IPS DF 19.7 (cell line): ENCODE measurements at regions not wholly inside any gene's neighbourhood (a gene's known extent, or its start where the extent isn't known, plus 50 kb on each side); places are given as distances from the start of the nearest gene placed in this dataset.
"Not testable (repeated sequence)": the region's sequence is repeated elsewhere in the genome, so short reads cannot be mapped to it uniquely, and the experiment has no call there.

Experiments used
- DNase-seq: peaks from one replicate; pipeline ENCODE4 v3.0.0-alpha.2; 2013; ENCODE audit warnings: low read depth, low spot score

DNA sequence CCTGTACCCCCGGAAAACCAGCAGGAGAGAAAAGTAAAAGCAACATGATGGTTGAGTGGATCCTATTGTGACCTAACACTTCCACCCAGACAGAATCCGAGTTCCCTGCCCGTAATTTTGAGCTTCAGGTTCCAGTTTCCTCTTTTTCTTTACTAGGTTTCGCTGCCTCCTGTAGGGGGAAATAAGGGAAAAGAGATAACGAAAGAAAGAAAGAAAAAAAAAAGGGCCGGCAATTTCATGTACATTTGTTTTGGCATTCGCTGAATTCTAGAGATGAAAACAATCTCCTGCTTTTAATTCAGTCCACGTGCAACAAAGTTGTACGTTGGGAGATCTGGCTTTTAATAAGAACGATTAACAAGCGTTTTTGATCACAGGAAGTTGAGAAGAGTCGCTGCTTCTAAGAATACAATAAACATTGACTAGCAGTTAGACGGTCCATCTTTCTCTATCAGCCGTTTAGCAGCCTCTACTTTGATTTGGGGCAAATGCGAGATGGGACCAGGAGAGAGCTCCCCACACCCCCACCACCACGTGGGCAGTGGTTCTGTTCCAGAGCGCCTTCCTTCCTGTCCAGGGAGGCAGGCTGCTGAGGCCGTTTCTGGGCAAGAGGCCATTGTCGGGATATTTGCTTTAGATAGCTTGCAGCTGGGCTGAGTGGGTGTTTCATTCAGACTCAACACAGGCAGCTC is 155.9 kb upstream of the RUNX1 start:
- no peak for DNase-seq

DNA sequence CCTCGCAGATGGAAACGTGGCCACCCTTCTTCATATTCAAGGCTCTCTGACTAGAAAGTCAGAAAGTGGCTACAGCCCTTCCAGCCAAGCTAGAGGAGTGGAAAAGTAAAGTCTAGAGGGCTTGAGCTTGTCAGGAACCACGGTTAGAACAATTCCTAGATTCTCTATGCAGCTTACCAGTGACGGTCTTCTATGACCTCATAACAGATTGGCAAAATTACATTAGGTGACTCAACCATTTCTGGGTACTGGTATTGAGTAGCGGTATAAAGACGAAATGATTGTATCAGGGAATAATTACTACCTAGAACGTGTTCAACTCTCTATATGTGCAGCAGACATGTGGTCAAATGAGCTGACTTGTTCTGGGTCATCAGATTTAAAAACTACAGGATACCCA is 155.0 kb upstream of the RUNX1 start:
- no peak for DNase-seq

DNA sequence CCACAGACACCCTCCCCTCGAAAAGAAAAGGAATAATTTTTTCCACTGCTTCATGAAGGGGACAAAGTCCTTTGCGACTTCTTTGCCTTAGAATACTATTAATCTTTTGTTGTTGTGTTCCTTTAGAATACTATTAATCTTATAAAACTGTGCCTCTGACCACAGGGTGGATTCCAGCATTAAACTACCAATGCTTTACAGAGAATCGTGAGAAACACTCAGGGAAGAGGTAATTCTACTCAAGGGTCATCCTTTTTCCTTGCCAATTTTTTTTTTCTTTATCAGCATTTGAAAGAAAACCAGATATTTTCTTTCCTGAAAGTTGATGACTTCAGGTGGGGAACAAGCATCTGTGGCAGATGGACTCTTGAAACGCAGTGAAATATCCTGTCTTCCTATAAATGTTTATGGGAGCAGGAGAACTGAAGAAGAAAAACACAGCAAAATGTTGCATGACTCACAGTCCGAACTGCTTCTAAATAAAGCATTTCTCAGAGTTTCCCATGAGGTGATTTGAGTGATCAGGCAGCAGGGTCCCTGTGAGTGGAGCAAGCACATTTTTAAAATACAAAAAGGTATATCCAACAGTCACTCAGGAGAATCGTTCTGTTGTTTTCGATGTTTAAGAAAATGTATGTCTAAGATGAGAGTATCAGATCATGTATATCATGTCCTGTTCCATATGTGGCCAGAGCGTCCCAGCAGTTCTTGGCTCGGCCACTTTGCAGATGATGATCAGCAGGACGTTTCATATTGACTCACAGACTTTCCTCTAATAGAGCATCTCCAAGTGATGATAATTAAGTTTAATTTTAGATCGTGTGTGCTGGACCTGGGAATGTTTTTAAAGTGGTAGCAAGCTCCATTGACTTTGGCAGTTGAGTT is 154.2 kb upstream of the RUNX1 start:
- no peak for DNase-seq

DNA sequence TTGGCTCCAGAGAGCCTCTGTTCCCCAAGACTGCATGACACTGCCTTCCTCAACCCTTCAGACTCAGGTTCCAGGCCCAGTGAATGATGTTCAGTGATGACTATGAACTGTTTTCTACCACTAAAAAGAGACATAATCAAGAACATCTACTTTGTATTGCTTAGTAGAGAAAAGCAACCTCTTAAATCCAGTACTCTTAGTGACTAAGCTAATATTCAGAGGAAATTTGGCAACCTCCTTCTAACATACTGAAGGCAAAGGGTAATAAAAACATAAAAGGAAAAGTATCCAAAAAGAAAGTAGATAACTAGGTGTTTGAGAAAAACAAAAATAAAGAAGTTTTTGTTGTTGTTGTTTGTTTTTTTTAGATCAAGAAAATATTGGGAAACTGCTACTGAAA is 153.3 kb upstream of the RUNX1 start:
- no peak for DNase-seq

DNA sequence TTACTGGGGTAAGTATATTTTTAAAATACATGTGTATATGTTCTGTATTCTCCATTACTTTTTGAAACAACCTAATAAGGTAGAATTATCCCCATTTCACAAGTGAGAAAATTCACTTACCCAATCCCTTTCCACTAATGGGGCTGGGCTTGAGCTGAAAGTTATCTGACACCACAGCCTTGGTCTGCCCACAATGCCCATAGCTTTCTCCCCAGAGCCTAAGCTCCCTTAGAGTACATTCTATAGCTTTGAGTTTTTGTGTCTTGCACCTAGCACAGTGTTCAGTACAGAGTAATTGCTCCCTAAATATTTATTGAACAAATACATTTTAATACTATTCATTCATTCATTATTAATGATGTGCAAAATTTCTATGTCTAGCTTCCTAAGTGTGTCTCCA is 152.7 kb upstream of the RUNX1 start:
- DNase-seq, result no peak

DNA sequence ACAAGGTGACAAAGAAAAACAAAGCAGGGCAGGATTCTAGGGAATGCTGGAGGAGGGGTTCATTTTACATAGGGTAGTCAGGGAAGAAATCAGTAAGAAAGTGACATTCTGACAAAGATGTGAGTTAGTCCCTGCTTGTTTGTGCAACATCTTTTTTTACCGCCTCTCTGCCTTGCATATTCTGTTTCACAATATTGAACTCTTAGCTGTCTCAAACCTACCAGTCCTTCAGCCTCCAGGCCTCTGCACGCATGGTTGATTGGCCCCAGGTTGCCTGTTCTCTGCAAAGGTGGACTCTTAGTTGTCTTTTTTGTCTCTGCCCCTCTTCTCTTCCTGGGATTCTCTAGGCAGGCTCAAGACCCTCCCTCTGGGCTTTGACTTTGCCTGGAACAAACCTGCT is 152.2 kb upstream of the RUNX1 start:
- no peak for DNase-seq

DNA sequence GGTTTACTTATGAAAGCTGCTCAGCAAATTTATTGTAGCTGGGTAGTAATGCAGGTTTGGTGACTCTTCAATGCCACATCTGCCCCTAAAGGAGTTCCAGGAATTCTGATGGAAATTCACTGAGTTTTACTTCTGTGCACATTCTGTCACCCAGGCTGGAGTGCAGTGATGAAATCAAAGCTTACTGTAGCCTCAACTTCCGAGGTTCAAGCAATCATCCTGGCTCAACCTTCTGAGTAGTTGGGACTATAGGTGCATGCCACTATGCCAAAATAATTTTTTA is 150.6 kb upstream of the RUNX1 start:
- DNase-seq, result no peak

DNA sequence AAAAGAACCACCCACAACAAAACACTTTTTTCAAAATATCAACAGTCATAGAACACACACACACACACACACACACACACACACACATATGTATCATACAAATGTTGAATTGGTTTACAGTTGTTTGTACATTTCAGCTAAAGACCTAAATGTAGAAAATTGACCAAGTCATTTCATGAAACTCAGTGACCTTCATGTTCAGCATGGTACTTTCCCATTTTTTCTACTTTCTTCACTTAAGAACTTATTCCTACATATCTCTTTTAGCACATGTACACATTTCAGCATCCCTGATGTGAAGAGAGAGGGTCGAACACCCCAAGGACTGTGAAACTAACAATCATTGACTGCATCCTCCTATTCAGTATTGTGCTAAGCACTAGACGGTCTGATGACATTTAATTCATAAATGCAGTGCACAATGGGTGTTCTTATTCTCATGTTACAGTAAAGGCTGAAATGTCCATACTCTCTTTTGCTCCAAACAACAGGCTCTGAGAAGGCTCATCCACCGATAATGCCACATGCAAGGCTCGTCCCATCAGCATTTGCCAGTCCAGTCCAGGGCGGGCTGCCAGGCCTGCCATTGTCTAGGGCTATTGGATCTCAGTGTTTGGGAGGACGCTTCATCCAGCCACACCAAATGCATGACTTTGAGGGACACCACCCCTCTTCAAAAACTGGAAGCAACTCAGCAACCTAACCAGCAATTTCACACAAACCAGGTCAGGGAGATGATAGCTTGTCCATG is 150.1 kb upstream of the RUNX1 start:
- DNase-seq, result no peak

DNA sequence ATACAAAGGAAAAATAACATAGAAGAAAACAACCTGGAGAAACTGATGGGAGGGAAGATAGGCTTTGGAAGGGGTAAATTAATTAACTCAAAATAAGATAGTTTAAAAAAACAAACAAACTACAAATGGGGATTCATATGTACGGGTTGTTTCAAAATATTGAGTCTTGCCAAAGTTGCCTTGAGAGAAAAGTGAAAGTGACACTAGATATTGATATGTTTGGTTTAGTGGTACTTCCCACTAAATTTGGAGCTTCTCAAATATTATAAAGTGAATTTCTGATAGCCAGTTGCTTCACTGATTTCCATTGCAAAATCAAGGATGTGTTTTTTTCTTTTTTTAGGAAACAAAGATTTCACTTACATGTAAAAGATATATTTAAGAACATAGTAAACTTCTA is 149.5 kb upstream of the RUNX1 start:
- DNase-seq, result no peak

DNA sequence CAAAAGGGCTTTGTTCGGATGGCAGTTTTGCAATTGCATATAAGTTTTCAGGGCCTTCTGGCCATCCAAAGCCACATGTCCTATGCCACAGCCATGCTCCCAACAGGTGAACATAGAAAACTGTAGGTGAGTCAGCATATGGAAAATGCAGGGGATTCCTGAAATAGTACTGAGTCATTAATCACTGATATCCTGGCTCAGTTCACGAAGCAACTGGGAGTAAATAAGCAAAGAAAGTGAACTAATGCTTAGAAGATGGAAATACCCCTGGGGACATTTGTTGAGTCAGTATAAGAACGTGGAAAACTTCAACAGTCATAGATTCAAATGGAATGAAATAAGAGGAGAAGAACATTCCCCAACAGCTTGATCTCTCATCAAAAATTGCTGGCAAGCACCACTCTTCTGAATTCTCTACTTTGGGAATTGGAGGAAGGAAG is 148.9 kb upstream of the RUNX1 start:
- no peak for DNase-seq

DNA sequence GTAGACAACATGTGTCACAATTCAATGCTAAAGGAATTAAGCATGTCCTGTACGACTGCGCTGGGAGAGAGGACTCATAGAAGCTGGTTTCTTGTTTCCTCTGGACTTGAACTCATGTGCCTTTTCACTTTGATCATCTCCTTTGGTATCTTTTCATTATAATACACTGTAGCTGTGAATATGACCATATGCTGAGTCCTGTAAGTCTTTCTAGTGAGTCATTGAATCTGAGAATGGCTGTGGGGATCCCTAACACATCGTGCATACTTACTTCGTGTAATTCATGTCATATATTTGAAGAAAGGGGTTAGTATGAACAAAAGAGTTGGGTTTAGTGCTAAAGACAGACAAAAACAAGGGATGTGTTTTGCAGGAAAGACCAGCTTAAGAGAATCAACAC is 148.1 kb upstream of the RUNX1 start:
- no peak for DNase-seq

DNA sequence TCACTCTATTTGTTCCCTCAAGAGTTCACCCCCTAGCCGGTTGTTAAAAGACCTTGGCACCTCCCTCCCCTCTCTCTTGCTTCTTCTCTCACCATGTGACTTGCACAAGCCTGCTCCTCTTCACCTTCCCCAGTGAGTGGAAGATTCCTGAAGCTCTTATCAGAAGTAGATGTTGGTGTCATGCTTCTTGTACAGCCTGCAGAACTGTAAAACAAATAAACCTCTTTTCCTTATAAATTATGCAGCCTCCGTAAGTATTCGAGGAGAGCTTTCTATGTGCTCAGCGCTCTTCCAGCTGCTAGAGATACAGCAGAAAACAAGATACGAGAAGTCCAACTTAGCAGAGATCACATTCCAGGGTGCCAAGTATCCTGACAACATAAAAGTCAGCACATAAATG is 147.0 kb upstream of the RUNX1 start:
- no peak for DNase-seq

DNA sequence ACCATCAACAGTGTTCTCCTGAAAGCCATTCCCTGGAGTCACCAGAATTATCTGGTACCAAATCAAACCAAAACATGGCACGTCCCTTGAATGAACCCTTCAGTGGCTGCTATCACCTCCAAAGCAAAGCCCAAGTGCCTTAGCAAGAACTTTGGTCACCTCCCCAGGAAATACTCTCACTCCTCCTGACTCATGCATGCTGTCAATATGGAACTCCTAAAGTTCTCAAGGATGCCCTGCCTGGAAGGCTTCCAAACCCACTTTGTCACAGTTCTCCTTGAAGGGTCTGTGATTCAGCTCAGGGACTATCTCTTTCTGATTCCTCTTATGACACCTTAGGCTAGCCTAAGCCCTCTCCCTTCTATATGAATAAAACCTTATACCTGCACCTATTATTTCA is 146.1 kb upstream of the RUNX1 start:
- no peak for DNase-seq

DNA sequence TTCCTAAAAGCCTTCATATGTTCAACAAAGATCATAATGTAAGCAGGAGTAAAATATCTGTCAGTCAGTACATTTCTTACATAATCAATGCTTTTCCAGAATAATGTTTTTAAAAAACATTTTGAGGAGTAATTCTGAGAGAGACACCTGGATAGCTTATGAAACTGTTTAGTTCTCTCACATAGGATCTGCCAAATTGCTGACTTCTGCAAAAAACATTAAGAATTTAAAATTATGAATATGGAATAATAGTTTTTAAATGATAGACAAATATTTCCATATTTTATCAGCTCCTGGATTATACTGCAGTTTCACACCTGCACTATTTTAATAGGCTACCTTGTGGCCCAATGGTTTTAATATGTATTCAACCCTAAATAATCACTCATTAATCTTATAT is 142.7 kb upstream of the RUNX1 start:
- no peak for DNase-seq

DNA sequence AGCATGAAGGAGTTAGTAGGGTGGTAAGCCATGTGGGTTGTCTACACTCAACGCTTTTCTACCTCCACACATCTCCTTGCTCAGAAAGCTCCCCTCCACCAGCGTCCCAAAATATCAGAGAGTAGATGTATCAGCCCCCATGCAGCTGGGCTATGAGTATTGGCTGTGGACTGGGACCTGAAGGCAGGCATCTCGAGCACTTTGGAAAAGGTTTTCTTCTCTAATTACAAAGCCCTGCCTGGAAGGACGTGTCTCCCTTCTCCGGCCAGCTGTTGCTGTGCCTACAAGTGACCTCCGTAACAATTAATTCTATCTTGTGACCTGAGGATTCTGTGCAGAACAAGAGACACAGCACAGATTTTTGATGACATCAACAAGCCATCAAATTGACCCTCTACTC is 142.0 kb upstream of the RUNX1 start:
- no peak for DNase-seq

DNA sequence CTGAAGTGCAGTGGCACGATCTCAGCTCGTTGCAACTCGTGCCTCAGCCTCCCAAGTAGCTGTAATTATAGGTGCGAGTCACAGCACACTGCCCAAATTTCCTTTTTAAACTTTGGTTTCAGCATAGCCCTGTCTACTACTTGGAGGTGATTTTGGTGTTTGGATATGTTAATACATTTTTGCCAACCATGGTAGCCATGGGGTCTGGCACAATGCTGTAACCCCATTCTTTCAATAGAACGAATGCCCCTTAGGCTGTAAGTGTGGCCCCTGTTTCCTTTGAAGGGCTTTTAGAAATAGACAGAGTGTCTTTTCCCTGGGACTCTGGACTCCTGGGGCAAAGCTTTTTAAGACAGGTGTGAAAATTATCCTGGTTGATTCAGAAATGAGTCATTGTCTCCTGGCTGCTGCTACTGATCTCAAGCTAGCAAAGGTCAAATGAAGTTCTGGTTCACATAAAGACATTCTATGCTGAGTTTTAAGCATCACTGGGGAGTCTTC is 141.1 kb upstream of the RUNX1 start:
- no peak for DNase-seq

DNA sequence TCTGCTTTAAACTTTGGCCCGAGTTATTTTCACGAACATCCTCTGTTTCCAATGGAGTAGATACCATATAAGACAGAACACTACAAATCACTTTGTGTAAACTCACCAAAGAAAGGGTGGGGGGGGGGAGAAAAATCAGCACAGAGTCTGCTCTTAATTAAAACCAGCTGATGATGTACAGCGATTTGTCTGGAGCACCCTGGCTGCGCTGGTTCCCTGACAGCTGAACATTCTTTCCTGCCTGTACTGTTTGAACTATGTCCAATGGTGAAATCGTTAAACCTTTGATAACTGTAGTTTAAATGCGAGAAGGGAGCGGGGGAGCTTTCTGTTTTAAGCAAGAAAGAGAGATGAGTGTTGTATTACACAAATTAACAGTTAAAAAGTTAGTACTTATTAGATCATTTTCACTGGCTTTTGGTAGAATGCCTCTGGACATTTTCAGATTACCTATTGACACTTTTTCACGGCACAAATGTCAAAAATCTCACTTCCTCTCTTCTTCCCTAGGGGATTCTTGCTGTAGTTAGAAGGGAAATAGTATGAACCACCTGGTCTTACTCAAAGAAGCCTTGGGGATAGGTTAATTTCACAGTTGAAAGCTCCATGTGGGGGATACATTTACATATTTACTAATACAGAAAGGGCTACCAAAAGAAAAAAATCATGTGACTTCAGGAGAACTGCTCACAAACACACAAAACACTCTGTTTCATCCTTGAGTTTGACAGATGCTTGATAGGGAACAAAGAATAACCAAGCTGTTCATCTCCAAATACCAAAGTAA is 140.2 kb upstream of the RUNX1 start:
- DNase-seq, result no peak

DNA sequence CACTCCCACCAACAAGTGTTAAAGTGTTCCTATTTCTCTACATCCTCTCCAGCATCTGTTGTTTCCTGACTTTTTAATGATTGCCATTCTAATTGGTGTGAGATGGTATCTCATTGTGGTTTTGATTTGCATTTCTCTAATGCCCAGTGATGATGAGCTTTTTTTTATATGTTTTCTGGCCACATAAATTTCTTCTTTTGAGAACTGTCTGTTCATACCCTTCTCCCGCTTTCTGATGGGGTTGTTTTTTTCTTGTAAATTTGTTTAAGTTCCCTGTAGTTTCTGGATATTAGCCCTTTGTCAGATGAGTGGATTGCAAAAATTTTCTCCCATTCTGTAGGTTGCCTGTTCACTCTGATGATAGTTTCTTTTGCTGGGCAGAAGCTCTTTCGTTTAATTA is 134.3 kb upstream of the RUNX1 start:
- DNase-seq, result not testable (repeated sequence)

DNA sequence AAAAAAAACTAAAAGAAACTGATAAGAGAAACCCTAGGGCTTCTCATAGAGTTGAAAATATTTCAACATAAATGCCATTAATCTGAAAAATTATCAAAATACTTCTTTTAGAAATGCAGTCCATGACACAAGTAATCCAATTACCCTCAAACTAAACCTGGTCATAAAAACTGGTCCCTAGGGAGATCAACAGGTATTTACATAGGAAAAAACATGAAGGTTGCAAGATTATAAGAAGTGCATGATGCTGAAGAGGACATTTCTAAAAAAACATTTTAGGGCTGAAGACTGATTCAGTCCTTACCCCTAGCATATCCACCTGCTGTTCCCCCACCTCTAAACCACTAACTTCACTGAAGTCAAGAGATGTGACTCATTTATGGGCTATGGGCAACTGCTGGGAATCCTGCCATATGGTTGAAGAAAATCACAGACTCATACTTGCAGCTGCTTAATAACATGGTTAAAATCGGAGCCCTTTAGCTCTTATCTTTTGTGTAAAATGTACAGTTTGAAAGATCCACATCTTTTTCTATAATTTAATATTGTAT is 131.0 kb upstream of the RUNX1 start:
- no peak for DNase-seq

DNA sequence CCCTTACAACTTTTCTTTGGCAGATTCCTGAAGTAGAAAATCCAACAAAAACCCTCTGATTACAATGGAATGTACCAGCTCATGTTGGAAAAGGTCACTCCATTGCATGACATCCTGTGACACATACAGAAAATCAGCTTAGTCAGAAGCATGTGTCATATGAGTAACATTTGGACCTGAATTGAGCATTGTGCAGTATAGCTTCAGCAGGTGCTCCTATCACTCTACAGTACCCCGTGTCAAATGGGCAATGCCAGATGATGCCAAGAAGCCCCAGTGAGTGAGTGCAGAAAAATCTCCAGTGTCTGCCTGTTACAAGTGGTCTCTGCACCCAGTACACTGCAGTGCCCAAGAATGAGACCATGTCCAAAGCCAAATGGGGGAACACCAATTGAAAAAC is 129.7 kb upstream of the RUNX1 start:
- no peak for DNase-seq

DNA sequence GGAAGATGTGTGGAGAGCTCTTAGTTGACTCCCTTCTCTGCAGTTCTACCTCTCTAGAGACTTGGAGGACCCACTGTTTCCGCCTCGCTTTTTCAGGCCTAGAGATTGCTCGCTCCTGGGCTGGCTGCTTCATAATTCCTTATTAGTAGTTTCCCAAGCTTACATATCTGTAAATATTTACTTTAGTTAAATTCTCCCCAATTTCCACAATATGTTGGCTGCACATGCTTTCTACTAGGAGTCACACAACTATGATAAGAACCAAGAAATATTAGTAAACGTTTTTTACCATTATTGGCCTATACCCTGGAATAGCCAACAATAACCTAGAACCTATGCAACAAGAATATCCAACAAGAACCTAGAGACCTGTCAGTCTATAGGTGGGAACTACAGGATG is 129.0 kb upstream of the RUNX1 start:
- DNase-seq, result no peak
